ENCODE measurements at regions not wholly inside any gene's neighbourhood (a gene's known extent, or its start where the extent isn't known, plus 50 kb on each side); places are given as distances from the start of the nearest gene placed in this dataset.

DNA sequence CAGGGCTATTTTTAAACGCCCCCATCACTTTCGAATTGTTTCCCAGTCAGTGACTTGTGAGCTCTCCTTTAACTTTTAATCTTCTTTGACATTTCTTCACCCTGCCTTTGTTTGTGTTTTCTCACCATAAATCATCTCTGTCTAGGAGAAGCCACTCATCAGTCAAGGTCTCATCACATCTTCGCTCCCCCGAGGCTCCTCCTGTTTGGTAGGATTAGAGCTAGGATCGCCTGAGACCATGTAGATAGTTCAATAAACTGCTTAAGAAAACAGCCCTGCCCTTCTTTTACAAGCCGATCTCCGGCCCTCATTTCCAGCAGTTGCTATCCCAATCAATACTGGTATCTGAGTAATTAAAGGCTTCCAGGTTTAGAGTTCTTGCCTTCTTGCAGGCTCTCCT, 472.8 kb upstream of the ADARB2 start:
- TF ChIP-seq, protein P1, sequence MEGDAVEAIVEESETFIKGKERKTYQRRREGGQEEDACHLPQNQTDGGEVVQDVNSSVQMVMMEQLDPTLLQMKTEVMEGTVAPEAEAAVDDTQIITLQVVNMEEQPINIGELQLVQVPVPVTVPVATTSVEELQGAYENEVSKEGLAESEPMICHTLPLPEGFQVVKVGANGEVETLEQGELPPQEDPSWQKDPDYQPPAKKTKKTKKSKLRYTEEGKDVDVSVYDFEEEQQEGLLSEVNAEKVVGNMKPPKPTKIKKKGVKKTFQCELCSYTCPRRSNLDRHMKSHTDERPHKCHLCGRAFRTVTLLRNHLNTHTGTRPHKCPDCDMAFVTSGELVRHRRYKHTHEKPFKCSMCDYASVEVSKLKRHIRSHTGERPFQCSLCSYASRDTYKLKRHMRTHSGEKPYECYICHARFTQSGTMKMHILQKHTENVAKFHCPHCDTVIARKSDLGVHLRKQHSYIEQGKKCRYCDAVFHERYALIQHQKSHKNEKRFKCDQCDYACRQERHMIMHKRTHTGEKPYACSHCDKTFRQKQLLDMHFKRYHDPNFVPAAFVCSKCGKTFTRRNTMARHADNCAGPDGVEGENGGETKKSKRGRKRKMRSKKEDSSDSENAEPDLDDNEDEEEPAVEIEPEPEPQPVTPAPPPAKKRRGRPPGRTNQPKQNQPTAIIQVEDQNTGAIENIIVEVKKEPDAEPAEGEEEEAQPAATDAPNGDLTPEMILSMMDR (IDR thresholded peaks at IDR 0.05) = no peak
- TF ChIP-seq POLR2A (IDR thresholded peaks at IDR 0.05) = no peak

Measured in right lobe of liver (tissue), 4 donors.